NB4 (cell line): ENCODE measurements at regions not wholly inside any gene's neighbourhood (a gene's known extent, or its start where the extent isn't known, plus 50 kb on each side); places are given as distances from the start of the nearest gene placed in this dataset.
"Not testable (repeated sequence)": the region's sequence is repeated elsewhere in the genome, so short reads cannot be mapped to it uniquely, and the experiment has no call there.

Experiments used
- DNase-seq: peaks from one replicate; pipeline ENCODE4 v3.0.0; 2010; ENCODE audit warnings: low read depth
- H3K4me3 ChIP-seq: one replicate; pipeline ENCODE4 v1.5.1; 2011; ENCODE audit warnings: mild to moderate bottlenecking, low read depth, low read length, moderate library complexity
- MYC ChIP-seq: IDR thresholded peaks from 2 replicates; pipeline ENCODE4 v1.6.1; 2011; ENCODE audit warnings: low read depth, low read length
- POLR2A ChIP-seq: IDR thresholded peaks from 2 replicates; pipeline ENCODE4 v1.6.1; 2011; ENCODE audit warnings: mild to moderate bottlenecking; ENCODE audit not compliant: insufficient read length; ENCODE audit errors: extremely low read depth
- TF ChIP-seq, protein P1 (sequence below): IDR thresholded peaks from one replicate; pipeline ENCODE4 v1.5.1; 2012; ENCODE audit warnings: low read depth, low read length
- TF ChIP-seq, protein P2 (sequence below): IDR thresholded peaks from 2 replicates; pipeline ENCODE4 v1.6.1; 2011; ENCODE audit warnings: low read depth, low read length

DNA sequence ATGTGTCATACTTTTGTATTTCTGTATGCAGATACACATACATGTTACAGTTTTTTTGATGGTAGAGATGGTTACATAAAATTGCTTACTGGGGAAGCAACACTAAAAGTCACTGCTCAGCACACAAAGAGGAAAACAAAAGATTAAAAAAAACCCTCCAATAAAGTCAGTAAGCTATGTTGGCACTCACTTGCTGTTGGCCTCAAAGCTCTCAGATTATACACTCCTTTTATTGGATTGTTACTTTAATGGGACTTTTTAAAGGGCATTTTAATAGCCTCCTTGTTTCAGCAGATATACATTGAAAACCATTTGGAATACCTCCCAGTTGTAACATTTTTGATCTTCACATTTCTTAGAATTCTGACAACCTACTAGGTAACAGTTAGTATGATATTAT lies 222.0 kb upstream of the HHIP start:
- TF ChIP-seq MYC (no peak), POLR2A (no peak)
- TF ChIP-seq, protein P1, sequence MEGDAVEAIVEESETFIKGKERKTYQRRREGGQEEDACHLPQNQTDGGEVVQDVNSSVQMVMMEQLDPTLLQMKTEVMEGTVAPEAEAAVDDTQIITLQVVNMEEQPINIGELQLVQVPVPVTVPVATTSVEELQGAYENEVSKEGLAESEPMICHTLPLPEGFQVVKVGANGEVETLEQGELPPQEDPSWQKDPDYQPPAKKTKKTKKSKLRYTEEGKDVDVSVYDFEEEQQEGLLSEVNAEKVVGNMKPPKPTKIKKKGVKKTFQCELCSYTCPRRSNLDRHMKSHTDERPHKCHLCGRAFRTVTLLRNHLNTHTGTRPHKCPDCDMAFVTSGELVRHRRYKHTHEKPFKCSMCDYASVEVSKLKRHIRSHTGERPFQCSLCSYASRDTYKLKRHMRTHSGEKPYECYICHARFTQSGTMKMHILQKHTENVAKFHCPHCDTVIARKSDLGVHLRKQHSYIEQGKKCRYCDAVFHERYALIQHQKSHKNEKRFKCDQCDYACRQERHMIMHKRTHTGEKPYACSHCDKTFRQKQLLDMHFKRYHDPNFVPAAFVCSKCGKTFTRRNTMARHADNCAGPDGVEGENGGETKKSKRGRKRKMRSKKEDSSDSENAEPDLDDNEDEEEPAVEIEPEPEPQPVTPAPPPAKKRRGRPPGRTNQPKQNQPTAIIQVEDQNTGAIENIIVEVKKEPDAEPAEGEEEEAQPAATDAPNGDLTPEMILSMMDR: no peak
- TF ChIP-seq, protein P2, sequence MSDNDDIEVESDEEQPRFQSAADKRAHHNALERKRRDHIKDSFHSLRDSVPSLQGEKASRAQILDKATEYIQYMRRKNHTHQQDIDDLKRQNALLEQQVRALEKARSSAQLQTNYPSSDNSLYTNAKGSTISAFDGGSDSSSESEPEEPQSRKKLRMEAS: no peak
- DNase-seq: no peak
- H3K4me3 ChIP-seq: no peak overlapping the region

DNA sequence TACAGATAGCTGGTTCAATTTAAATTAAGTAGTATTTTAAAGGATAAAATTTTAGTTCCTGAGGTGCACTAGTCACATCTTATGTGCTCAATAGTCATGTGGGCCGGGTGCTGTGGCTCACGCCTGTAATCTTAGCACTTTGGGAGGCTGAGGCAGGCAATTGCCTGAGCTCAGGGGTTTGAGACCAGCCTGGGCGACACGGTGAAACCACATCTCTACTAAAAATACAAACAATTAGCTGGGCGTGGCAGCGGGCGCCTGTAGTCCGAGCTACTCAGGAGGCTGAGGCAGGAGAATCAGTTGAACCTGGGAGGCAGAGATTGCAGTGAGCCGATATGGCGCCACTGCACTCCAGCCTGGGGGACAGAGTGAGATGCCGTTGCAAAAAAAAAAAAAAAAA lies 219.9 kb upstream of the HHIP start:
- DNase-seq, H3K4me3 ChIP-seq: not testable (repeated sequence)

DNA sequence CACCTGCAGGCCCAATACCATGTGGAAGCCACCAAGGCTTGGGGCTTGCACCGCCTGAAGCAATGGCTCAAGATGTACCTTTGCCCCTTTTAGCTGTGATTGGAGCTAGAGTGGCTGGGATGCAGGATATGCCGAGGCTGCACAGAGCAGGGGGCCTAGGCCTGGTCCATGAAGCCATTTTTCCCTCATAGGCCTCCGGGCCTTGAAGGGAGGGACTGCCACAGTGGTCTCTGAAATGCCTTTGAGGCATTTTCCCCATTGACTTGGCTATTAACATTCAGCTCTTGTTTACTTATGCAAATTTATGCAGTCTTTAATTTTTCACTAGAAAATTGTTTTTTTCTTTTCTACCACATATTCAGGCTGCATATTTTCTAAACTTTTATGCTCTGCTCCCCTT lies 203.2 kb upstream of the HHIP start:
- H3K4me3 ChIP-seq: no peak overlapping the region
- DNase-seq: no peak
- TF ChIP-seq POLR2A: no peak
- TF ChIP-seq MYC: no peak
- TF ChIP-seq, protein P2: no peak
- TF ChIP-seq, protein P1: no peak

DNA sequence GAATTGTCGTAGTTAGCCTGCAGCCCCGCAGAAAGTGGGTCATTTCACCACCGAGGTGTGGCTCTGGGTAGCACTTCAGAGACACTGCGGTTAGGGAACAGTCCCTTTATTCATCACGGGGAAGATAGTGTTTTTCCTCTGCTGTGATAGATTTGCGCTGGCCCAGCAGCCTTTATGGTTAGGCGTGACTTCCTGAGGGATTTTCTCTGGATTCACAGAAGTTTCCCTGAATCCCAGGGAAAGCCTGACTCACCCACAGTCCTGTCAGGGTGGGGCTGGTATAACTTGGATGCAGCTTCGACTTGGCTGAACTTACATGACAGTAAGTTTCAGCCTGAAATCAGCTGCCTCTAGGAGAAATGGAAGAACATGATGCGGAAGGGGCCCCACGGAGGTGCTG lies 196.3 kb upstream of the HHIP start:
- no peak overlapping the region for H3K4me3 ChIP-seq
- no peak for TF ChIP-seq POLR2A
- no peak for TF ChIP-seq MYC
- TF ChIP-seq, protein P2: no peak
- TF ChIP-seq, protein P1: no peak
- DNase-seq: no peak

DNA sequence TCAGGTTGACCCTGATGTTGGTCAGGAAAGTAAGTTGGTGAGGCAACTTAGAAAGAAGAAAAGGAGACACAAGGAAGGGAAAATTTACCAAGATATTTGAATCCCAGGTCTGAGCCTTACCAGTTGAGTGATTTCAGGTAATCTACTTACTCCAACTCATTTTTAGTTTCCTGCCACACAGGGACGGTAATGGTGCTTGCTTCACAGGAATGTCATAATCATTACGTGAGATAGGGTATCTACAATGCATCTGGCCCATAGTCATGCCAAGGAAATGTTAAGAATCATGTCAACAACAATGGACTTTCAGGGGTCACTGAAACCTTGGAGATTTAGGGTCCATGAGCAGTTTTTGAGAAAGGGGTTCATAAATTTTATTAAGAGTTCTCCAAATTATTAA lies 195.4 kb upstream of the HHIP start:
- DNase-seq: no peak
- TF ChIP-seq, protein P1: no peak
- TF ChIP-seq MYC: no peak
- no peak for TF ChIP-seq POLR2A
- H3K4me3 ChIP-seq: no peak overlapping the region

DNA sequence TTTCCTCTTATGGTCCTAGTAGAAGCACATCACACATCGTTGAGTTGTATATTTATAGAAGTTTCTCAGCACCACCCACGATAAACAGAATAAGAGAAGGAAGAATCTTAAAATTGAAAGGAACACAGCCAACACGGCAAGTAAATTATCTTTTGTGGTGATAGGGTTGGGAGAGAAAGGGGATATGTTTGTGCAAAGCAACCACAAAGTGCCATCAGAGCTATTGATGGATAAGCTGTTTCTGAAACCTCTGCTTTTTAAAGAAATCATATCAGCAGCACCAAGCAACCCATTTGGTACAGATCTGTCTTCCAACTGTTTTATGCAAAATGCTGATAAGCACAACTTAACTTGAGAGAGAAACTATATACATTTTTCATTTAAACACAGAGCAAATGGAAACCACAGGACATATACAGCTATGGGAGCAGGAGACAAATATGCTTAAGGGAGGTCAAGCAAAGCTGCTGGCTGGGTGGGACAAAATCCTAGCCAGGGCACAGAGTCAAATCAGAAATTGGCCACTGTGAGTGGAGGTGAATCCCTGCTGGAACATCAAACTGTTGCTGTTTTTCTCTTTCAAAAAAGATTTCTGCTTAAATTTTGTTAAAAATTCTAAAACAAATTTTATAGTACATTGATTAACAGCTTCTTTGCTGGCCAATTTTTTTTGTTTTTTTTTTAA lies 194.0 kb upstream of the HHIP start:
- DNase-seq: no peak
- TF ChIP-seq MYC (no peak), POLR2A (no peak)
- TF ChIP-seq, protein P1: no peak
- TF ChIP-seq, protein P2: no peak
- no peak overlapping the region for H3K4me3 ChIP-seq
